HPDE6-E6E7 (cell line): ENCODE measurements at regions not wholly inside any gene's neighbourhood (a gene's known extent, or its start where the extent isn't known, plus 50 kb on each side); places are given as distances from the start of the nearest gene placed in this dataset.

Experiments used
- DNase-seq: peaks from one replicate; pipeline ENCODE4 v3.0.0; 2011; ENCODE audit warnings: missing footprints; ENCODE audit errors: extremely low spot score

DNA sequence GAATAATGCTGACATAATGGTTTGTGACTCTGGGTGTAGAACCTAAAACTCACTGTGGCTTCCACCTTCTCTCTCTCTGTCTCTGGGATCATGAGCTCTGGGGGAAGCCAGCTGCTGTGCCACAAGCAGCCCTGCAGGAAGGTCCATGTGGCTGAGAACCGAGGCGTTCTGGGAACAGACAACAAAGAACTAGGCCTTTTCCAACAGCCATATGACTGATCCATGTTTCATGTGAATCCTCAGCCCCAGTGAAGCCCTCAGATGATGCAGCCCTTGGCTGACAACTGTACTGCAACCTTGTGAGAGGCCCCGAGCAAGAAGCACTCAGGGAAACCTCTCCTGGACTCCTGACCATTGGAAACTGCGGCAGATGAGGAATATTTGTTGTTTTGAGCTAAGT is 56.6 kb downstream of the HLA-G start:
- no peak for DNase-seq

DNA sequence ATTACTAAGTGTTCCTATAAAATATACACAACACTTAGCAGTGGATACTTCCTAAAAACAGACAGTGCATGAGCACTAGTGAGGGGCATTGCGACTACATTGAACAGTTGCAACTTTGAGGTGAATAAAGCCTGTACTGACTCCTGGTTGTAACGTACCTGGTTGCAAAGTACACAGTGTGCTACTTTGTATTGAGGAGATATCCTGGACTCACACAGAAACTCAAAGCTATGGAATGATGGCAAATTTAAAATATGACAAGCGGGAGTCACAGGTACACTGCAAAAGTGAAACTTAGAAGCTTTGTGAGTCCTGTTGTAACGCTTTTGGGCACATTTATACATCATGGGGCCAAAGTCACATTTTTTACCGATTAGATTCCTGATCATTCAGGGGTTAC is 55.6 kb upstream of the HLA-A start:
- no peak for DNase-seq

DNA sequence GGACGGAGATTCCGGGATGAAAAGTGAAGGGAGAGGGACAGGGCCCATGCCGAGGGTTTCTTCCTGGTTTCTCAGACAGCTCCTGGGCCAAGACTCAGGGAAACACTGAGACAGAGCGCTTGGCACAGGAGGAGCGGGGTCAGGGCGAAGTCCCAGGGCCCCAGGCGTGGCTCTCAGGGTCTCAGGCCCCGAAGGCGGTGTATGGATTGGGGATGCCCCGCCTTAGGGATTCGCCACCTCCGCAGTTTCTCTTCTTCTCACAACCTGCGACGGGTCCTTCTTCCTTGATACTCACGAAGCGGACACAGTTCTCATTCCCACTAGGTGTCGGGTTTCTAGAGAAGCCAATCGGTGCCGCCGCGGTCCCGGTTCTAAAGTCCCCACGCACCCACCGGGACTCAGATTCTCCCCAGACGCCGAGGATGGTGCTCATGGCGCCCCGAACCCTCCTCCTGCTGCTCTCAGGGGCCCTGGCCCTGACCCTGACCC is 55.0 kb upstream of the HLA-A start:
- DNase-seq: no peak

DNA sequence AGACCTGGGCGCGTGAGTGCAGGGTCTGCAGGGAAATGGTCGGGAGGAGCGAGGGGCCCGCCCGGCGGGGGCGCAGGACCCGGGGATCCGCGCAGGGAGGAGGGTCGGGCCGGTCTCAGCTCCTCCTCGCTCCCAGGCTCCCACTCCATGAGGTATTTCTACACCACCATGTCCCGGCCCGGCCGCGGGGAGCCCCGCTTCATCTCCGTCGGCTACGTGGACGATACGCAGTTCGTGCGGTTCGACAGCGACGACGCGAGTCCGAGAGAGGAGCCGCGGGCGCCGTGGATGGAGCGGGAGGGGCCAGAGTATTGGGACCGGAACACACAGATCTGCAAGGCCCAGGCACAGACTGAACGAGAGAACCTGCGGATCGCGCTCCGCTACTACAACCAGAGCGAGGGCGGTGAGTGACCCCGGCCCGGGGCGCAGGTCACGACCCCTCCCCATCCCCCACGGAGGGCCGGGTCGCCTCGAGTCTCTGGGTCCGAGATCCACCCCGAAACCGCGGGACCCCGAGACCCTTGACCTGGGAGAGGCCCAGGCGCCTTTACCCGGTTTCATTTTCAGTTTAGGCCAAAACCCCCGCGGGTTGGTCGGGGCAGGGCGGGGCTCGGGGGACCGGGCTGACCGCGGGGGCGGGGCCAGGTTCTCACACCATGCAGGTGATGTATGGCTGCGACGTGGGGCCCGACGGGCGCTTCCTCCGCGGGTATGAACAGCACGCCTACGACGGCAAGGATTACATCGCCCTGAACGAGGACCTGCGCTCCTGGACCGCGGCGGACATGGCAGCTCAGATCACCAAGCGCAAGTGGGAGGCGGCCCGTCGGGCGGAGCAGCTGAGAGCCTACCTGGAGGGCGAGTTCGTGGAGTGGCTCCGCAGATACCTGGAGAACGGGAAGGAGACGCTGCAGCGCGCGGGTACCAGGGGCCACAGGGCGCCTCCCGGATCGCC is 54.2 kb upstream of the HLA-A start:
- peak; percentile 54 for DNase-seq
